HL-60 (cell line): ENCODE measurements at regions not wholly inside any gene's neighbourhood (a gene's known extent, or its start where the extent isn't known, plus 50 kb on each side); places are given as distances from the start of the nearest gene placed in this dataset.

Experiments used
- DNase-seq, 2 experiments: peaks; one replicate each; pipeline ENCODE4 v3.0.0-alpha.2; 2010 to 2020; ENCODE audit warnings: low read depth in 1 of 2, low spot score in 1 of 2
- H3K27ac ChIP-seq: fragments of 250-450 bp; sonication (Bioruptor Pico); replicated peaks from 2 replicates; pipeline ENCODE4 v1.5.1; 2020; ENCODE audit warnings: mild to moderate bottlenecking, moderate library complexity
- H3K27me3 ChIP-seq: fragments of 250-450 bp; sonication (Bioruptor Pico); 2 replicates; pipeline ENCODE4 v1.5.1; 2021; ENCODE audit warnings: mild to moderate bottlenecking, moderate library complexity; ENCODE audit not compliant: insufficient read depth, poor library complexity, severe bottlenecking
- H3K4me3 ChIP-seq: replicated peaks from 2 replicates; pipeline ENCODE4 v1.5.1; 2011; ENCODE audit warnings: mild to moderate bottlenecking, control low read depth, low read length; ENCODE audit not compliant: insufficient read depth
- CTCF ChIP-seq: IDR thresholded peaks from one replicate; pipeline ENCODE4 v1.5.1; 2011; ENCODE audit warnings: low read length, control low read depth, inconsistent platforms; ENCODE audit not compliant: insufficient read depth
- GABPA ChIP-seq: IDR thresholded peaks from 2 replicates; pipeline ENCODE4 v1.6.1; 2012; ENCODE audit warnings: low read depth
- POLR2AphosphoS5 ChIP-seq: IDR thresholded peaks from 2 replicates; pipeline ENCODE4 v1.6.1; 2012; ENCODE audit warnings: low read depth
- SPI1 ChIP-seq: IDR thresholded peaks from 2 replicates; pipeline ENCODE4 v1.6.1; 2012; ENCODE audit warnings: low read depth, mild to moderate bottlenecking, borderline replicate concordance
- TF ChIP-seq, protein P1 (sequence below): IDR thresholded peaks from 2 replicates; pipeline ENCODE4 v1.6.1; 2012; ENCODE audit warnings: low read depth; ENCODE audit not compliant: insufficient replicate concordance

DNA sequence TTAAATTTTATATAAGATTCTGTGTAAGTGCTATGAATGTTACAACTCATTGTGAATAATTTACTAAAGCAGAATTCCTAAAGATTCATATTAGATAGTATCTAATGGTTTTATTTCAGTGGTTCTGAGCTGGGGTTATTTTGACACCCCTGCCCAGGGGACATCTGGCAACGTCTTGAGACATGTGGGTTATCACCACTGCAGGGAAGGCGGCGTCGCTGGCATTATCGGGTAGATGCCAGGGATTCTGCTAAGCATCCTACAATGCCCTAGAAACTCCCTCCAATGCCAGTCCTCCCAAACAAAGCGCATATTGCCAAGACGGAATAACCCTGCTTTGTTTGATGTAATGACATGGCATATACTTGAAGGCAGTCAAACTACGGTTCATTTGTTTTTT lies 372.3 kb upstream of the ZFHX3 start:
- DNase-seq = no peak
- no peak for TF ChIP-seq POLR2AphosphoS5
- TF ChIP-seq CTCF = no peak
- TF ChIP-seq GABPA = no peak
- Histone ChIP-seq H3K27ac (no peak overlapping the region), H3K27me3 (no peaks in the 10 kb centered on the region), H3K4me3 (no peak overlapping the region)

- TF ChIP-seq, protein P1, sequence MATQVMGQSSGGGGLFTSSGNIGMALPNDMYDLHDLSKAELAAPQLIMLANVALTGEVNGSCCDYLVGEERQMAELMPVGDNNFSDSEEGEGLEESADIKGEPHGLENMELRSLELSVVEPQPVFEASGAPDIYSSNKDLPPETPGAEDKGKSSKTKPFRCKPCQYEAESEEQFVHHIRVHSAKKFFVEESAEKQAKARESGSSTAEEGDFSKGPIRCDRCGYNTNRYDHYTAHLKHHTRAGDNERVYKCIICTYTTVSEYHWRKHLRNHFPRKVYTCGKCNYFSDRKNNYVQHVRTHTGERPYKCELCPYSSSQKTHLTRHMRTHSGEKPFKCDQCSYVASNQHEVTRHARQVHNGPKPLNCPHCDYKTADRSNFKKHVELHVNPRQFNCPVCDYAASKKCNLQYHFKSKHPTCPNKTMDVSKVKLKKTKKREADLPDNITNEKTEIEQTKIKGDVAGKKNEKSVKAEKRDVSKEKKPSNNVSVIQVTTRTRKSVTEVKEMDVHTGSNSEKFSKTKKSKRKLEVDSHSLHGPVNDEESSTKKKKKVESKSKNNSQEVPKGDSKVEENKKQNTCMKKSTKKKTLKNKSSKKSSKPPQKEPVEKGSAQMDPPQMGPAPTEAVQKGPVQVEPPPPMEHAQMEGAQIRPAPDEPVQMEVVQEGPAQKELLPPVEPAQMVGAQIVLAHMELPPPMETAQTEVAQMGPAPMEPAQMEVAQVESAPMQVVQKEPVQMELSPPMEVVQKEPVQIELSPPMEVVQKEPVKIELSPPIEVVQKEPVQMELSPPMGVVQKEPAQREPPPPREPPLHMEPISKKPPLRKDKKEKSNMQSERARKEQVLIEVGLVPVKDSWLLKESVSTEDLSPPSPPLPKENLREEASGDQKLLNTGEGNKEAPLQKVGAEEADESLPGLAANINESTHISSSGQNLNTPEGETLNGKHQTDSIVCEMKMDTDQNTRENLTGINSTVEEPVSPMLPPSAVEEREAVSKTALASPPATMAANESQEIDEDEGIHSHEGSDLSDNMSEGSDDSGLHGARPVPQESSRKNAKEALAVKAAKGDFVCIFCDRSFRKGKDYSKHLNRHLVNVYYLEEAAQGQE = no peak
- TF ChIP-seq GABPA (no peak), POLR2AphosphoS5 (no peak), CTCF (no peak), SPI1 (no peak)
- H3K27me3 ChIP-seq = no peaks in the 10 kb centered on the region
- H3K4me3 ChIP-seq = no peak overlapping the region
- no peak for DNase-seq
- H3K27ac ChIP-seq = no peak overlapping the region
Measured at GRCh38 chr16:73418691-73419090, 370.8 kb upstream of the ZFHX3 start.

- DNase-seq = no peak
- TF ChIP-seq POLR2AphosphoS5 (no peak), CTCF (no peak), SPI1 (no peak), GABPA (no peak)
- TF ChIP-seq, protein P1 = no peak
- H3K27me3 ChIP-seq = no peaks in the 10 kb centered on the region
- H3K27ac ChIP-seq = no peak overlapping the region
- H3K4me3 ChIP-seq = no peak overlapping the region
Measured at GRCh38 chr16:73418051-73418450, 370.1 kb upstream of the ZFHX3 start.

DNA sequence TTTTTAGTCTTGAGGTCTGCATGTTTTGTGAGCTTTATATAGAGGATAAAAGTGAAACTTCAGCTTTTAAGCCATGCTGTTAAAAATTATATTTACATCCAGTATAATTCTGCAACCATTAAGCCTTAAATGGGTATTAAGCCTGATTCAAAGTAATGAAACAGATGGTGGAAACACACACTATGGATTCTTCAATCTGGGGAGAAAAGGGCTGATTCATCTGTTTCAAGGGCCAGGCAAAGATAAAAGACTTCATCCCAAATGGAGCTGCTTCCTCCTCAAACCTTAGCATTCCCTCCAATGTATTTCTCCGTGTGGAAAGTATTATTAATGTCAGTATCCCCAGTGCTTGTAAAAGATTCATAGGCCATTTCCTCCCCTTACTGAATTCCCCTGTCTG lies 367.4 kb upstream of the ZFHX3 start:
- H3K4me3 ChIP-seq = no peak overlapping the region
- no peaks in the 10 kb centered on the region for H3K27me3 ChIP-seq
- no peak for DNase-seq
- TF ChIP-seq GABPA (no peak), POLR2AphosphoS5 (no peak), SPI1 (no peak), CTCF (no peak)
- TF ChIP-seq, protein P1 = no peak
- no peak overlapping the region for H3K27ac ChIP-seq
